Mesothelial cell of epicardium (in vitro differentiated cells): ENCODE measurements at regions not wholly inside any gene's neighbourhood (a gene's known extent, or its start where the extent isn't known, plus 50 kb on each side); places are given as distances from the start of the nearest gene placed in this dataset.

ENCODE experiments used
- DNase-seq, 2 experiments: peaks; one replicate each; pipeline ENCODE4 v3.0.0; 2021; ENCODE audit warnings: low spot score in 2 of 2; ENCODE audit not compliant: unreplicated experiment in 2 of 2
- H3K27ac Mint-ChIP-seq: 2 replicates; pipeline ENCODE4 v1.8.0; 2021; ENCODE audit warnings: mixed read lengths
- H3K27me3 Mint-ChIP-seq: 2 replicates; pipeline ENCODE4 v1.8.0; 2021; ENCODE audit warnings: low read depth, mixed read lengths
- H3K36me3 Mint-ChIP-seq: 2 replicates; pipeline ENCODE4 v1.8.0; 2021; ENCODE audit warnings: mixed read lengths
- H3K4me1 Mint-ChIP-seq: 2 replicates; pipeline ENCODE4 v1.8.0; 2021; ENCODE audit warnings: mixed read lengths
- H3K4me3 Mint-ChIP-seq: 2 replicates; pipeline ENCODE4 v1.8.0; 2021; ENCODE audit warnings: mild to moderate bottlenecking, moderate library complexity, mixed read lengths
- H3K9me3 Mint-ChIP-seq: 2 replicates; pipeline ENCODE4 v1.8.0; 2021; ENCODE audit warnings: mixed read lengths
- CTCF ChIP-seq: fragments of 200-600 bp; sonication (generic); IDR thresholded peaks from one replicate; pipeline ENCODE4 v1.5.0; 2021; ENCODE audit warnings: antibody characterized with exemption; ENCODE audit not compliant: unreplicated experiment

- Mint-ChIP-seq H3K4me3 (no peak overlapping the region), H3K27me3 (no peaks in the 10 kb centered on the region), H3K27ac (no peak overlapping the region), H3K4me1 (peaks cover 49% of the 10 kb centered on the region), H3K9me3 (no peaks in the 10 kb centered on the region), H3K36me3 (no peaks in the 10 kb centered on the region)
- no peak for TF ChIP-seq CTCF
- no peak for DNase-seq
Observed at GRCh38 chr6:137729866-137730629, 137.0 kb upstream of the TNFAIP3 start.

DNA sequence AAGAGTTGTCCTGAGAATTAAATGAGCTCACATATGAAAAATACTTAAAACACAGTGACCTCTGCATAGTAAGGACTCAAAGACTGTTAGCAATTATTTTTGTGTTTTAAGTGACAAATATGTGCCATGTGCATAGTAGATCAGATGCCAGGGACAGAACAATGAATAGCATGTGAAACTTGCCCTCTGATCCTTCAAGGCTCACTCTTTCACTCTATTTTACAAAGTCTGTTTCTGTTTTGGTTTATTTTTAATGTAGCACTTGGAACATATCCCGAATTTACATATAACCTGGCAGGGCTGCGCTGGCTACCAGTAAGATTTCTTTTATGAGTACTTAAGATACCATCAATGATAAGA is 135.5 kb upstream of the TNFAIP3 start:
- Mint-ChIP-seq H3K4me1 (peaks cover 56% of the 10 kb centered on the region), H3K36me3 (no peaks in the 10 kb centered on the region), H3K27ac (no peak overlapping the region), H3K27me3 (no peaks in the 10 kb centered on the region), H3K4me3 (no peak overlapping the region), H3K9me3 (no peaks in the 10 kb centered on the region)
- no peak for DNase-seq
- no peak for TF ChIP-seq CTCF

GRCh38 chr6:137731960-137732616 is 135.0 kb upstream of the TNFAIP3 start:
- peaks cover 60% of the 10 kb centered on the region for H3K4me1 Mint-ChIP-seq
- DNase-seq: no peak

GRCh38 chr6:137733372-137733771 is 133.7 kb upstream of the TNFAIP3 start:
- Mint-ChIP-seq H3K4me3 (no peak overlapping the region), H3K27me3 (no peaks in the 10 kb centered on the region), H3K4me1 (peaks cover 62% of the 10 kb centered on the region), H3K9me3 (no peaks in the 10 kb centered on the region), H3K36me3 (no peaks in the 10 kb centered on the region), H3K27ac (no peak overlapping the region)
- no peak for TF ChIP-seq CTCF
- DNase-seq: no peak

More at GRCh38 chr6:137731960-137732616, 135.0 kb upstream of the TNFAIP3 start:
- no peak overlapping the region for H3K4me3 Mint-ChIP-seq
- no peaks in the 10 kb centered on the region for H3K9me3 Mint-ChIP-seq
- no peaks in the 10 kb centered on the region for H3K36me3 Mint-ChIP-seq
- H3K27me3 Mint-ChIP-seq: no peaks in the 10 kb centered on the region
- TF ChIP-seq CTCF: no peak
- peak overlapping the region; percentile 7 for H3K27ac Mint-ChIP-seq

DNA sequence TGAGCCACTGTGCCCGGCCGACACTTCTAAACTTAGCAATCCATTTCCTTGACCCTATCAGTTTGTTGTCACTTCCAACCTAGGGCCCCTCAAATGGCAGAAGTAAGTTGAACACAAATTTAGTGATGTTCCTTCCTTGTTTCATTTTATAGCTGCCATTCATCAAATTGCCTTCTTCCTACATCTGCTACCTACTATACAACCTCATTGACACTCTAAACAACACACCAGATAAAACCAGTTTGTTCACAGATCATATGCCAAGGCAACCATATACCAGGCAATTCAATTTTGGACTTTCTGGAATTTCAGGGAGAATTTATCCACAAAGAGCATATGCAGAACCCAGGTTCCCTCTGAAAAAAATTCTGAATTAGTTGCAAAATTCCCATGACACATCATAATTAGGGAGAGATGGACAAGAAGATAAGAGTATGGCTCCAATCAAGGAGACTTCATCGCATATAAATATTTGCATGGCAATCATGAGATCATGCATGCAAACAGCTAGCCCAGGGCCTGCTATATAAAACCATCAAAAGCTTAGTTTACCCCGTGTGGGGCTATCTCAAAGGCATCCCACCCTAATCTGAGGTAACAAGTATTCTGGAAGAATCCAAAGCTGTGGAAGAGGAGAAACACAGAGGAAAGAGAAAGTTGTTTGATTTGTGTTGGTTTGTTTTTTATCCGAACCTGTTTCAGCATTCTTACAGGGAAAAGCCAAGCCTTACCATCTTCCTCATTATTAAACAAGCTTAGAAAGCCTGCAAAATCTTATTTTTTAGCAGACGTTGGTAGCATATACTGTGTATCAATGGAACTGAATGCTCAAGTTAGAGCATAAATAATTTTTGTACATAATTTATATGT is 132.8 kb upstream of the TNFAIP3 start:
- no peak for TF ChIP-seq CTCF
- Mint-ChIP-seq H3K27ac (no peak overlapping the region), H3K4me3 (no peak overlapping the region), H3K4me1 (peaks cover 59% of the 10 kb centered on the region), H3K36me3 (no peaks in the 10 kb centered on the region), H3K9me3 (no peaks in the 10 kb centered on the region), H3K27me3 (no peaks in the 10 kb centered on the region)
- DNase-seq: no peak
